Astrocyte of the spinal cord (primary cell): ENCODE measurements at regions not wholly inside any gene's neighbourhood (a gene's known extent, or its start where the extent isn't known, plus 50 kb on each side); places are given as distances from the start of the nearest gene placed in this dataset.

Source experiments
- DNase-seq: peaks from one replicate; pipeline ENCODE4 v3.0.0; 2011; ENCODE audit warnings: low read depth, low spot score
- H3K4me3 ChIP-seq: 2 replicates; pipeline ENCODE4 v1.5.1; 2011; ENCODE audit warnings: low read depth, mild to moderate bottlenecking, low read length, moderate library complexity
- CTCF ChIP-seq: IDR thresholded peaks from 2 replicates; pipeline ENCODE4 v1.5.1; 2012; ENCODE audit warnings: low read depth, mild to moderate bottlenecking, low read length, inconsistent platforms
- in situ Hi-C: cut with HindIII; loops from 2 replicates; pipeline ENCODE4 v1.10.0; 2017; ENCODE audit warnings: low sequenced_read_pairs

GRCh38 chr4:14125375-14126129 lies 498.0 kb upstream of the BOD1L1 start:
- DNase-seq: no peak
- in situ Hi-C loops: no loop called here
- no peak overlapping the region for H3K4me3 ChIP-seq
- TF ChIP-seq CTCF: no peak

GRCh38 chr4:14130551-14130950 lies 503.0 kb upstream of the BOD1L1 start:
- H3K4me3 ChIP-seq: no peak overlapping the region
- no peak for TF ChIP-seq CTCF
- DNase-seq: no peak
- in situ Hi-C loops: no loop called here

- in situ Hi-C loops: no loop called here
- TF ChIP-seq CTCF: no peak
- DNase-seq: no peak
- H3K4me3 ChIP-seq: no peak overlapping the region
Observed at GRCh38 chr4:14131335-14131734, 503.8 kb upstream of the BOD1L1 start.

- H3K4me3 ChIP-seq: no peak overlapping the region
- no peak for TF ChIP-seq CTCF
- in situ Hi-C loops: no loop called here
- DNase-seq: no peak
Observed at GRCh38 chr4:14132301-14132700, 504.8 kb upstream of the BOD1L1 start.

GRCh38 chr4:14138106-14138505 lies 510.6 kb upstream of the BOD1L1 start:
- H3K4me3 ChIP-seq: no peak overlapping the region
- TF ChIP-seq CTCF: no peak
- DNase-seq: no peak
- in situ Hi-C loops: no loop called here

- no peak for DNase-seq
- in situ Hi-C loops: no loop called here
- peak; percentile 2 for TF ChIP-seq CTCF
- no peak overlapping the region for H3K4me3 ChIP-seq
Observed at GRCh38 chr4:14143892-14144291, 516.4 kb upstream of the BOD1L1 start.
